PC-9 (cell line): ENCODE measurements at regions not wholly inside any gene's neighbourhood (a gene's known extent, or its start where the extent isn't known, plus 50 kb on each side); places are given as distances from the start of the nearest gene placed in this dataset.

Experiments used
- EZH2 ChIP-seq: fragments of 200-600 bp; sonication (generic); IDR thresholded peaks from 2 replicates; pipeline ENCODE4 v1.8.0; 2017; ENCODE audit warnings: antibody characterized with exemption, low read depth
- TF ChIP-seq, protein P1 (sequence below): fragments of 200-600 bp; sonication (generic); conservative IDR thresholded peaks from 2 replicates; pipeline ENCODE4 v1.6.1; 2017; ENCODE audit warnings: mixed run types, antibody characterized with exemption, mild to moderate bottlenecking, moderate library complexity

DNA sequence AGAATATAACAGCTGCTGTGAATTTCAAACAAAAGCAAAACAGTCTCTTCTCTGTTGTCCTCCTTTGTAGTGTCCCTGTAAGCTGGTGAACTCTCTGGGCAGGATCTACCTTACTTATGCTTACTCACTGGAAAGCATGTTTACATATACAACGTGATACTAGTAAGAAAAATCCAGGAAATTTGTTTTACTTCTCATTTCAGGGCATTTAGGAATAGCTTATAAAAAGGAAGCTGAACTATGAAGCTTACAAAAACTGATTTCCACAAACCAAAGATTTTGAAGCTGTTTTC lies 311.0 kb downstream of the NOVA1 start:
- TF ChIP-seq, protein P1, sequence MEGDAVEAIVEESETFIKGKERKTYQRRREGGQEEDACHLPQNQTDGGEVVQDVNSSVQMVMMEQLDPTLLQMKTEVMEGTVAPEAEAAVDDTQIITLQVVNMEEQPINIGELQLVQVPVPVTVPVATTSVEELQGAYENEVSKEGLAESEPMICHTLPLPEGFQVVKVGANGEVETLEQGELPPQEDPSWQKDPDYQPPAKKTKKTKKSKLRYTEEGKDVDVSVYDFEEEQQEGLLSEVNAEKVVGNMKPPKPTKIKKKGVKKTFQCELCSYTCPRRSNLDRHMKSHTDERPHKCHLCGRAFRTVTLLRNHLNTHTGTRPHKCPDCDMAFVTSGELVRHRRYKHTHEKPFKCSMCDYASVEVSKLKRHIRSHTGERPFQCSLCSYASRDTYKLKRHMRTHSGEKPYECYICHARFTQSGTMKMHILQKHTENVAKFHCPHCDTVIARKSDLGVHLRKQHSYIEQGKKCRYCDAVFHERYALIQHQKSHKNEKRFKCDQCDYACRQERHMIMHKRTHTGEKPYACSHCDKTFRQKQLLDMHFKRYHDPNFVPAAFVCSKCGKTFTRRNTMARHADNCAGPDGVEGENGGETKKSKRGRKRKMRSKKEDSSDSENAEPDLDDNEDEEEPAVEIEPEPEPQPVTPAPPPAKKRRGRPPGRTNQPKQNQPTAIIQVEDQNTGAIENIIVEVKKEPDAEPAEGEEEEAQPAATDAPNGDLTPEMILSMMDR, result no peak
- no peak for TF ChIP-seq EZH2
